Mononuclear cell (primary cell): ENCODE measurements at regions not wholly inside any gene's neighbourhood (a gene's known extent, or its start where the extent isn't known, plus 50 kb on each side); places are given as distances from the start of the nearest gene placed in this dataset.

ENCODE experiments used
- H3K27me3 ChIP-seq: 2 replicates; pipeline ENCODE4 v1.6.0; 2011; ENCODE audit warnings: low read length, control low read depth; ENCODE audit not compliant: insufficient read depth
- H3K4me1 ChIP-seq: 2 replicates; pipeline ENCODE4 v1.5.1; 2011; ENCODE audit warnings: mild to moderate bottlenecking, low read length, control low read depth; ENCODE audit not compliant: insufficient read depth
- H3K4me3 ChIP-seq: 2 replicates; pipeline ENCODE4 v1.5.1; 2011; ENCODE audit warnings: mild to moderate bottlenecking, low read length, moderate library complexity
- H3K9me3 ChIP-seq: 2 replicates; pipeline ENCODE4 v1.5.1; 2011; ENCODE audit warnings: low read depth, mild to moderate bottlenecking, control low read depth, low read length

GRCh38 chr6:120876931-120877330 lies 457.3 kb downstream of the TBC1D32 start:
- H3K9me3 ChIP-seq, result no peaks in the 10 kb centered on the region
- H3K4me3 ChIP-seq, result no peak overlapping the region
- H3K4me1 ChIP-seq, result no peaks in the 10 kb centered on the region
- no peaks in the 10 kb centered on the region for H3K27me3 ChIP-seq

GRCh38 chr6:120876424-120876823 lies 457.9 kb downstream of the TBC1D32 start:
- no peak overlapping the region for H3K4me3 ChIP-seq
- H3K4me1 ChIP-seq, result no peaks in the 10 kb centered on the region
- no peaks in the 10 kb centered on the region for H3K9me3 ChIP-seq
- H3K27me3 ChIP-seq, result no peaks in the 10 kb centered on the region

- Histone ChIP-seq H3K4me3 (no peak overlapping the region), H3K27me3 (no peaks in the 10 kb centered on the region), H3K9me3 (no peaks in the 10 kb centered on the region), H3K4me1 (no peaks in the 10 kb centered on the region)
Measured at GRCh38 chr6:120875900-120876299, 458.4 kb downstream of the TBC1D32 start.

GRCh38 chr6:120874422-120874821 lies 459.9 kb downstream of the TBC1D32 start:
- Histone ChIP-seq H3K4me1 (no peaks in the 10 kb centered on the region), H3K4me3 (no peak overlapping the region), H3K9me3 (no peaks in the 10 kb centered on the region), H3K27me3 (no peaks in the 10 kb centered on the region)

GRCh38 chr6:120873125-120873865 lies 461.0 kb downstream of the TBC1D32 start:
- H3K4me1 ChIP-seq, result no peaks in the 10 kb centered on the region
- no peaks in the 10 kb centered on the region for H3K9me3 ChIP-seq
- H3K4me3 ChIP-seq, result no peak overlapping the region
- no peaks in the 10 kb centered on the region for H3K27me3 ChIP-seq

GRCh38 chr6:120872262-120872578 lies 462.1 kb downstream of the TBC1D32 start:
- no peak overlapping the region for H3K4me3 ChIP-seq
- H3K4me1 ChIP-seq, result no peaks in the 10 kb centered on the region
- no peaks in the 10 kb centered on the region for H3K27me3 ChIP-seq
- H3K9me3 ChIP-seq, result no peaks in the 10 kb centered on the region

- H3K4me1 ChIP-seq, result no peaks in the 10 kb centered on the region
- H3K4me3 ChIP-seq, result no peak overlapping the region
- no peaks in the 10 kb centered on the region for H3K9me3 ChIP-seq
- no peaks in the 10 kb centered on the region for H3K27me3 ChIP-seq
Measured at GRCh38 chr6:120871416-120872261, 462.6 kb downstream of the TBC1D32 start.

GRCh38 chr6:120869397-120869796 lies 464.9 kb downstream of the TBC1D32 start:
- H3K9me3 ChIP-seq, result no peaks in the 10 kb centered on the region
- no peak overlapping the region for H3K4me3 ChIP-seq
- no peaks in the 10 kb centered on the region for H3K4me1 ChIP-seq
- no peaks in the 10 kb centered on the region for H3K27me3 ChIP-seq

GRCh38 chr6:120857422-120857821 lies 476.9 kb downstream of the TBC1D32 start:
- Histone ChIP-seq H3K4me1 (no peaks in the 10 kb centered on the region), H3K9me3 (peaks cover 6% of the 10 kb centered on the region), H3K4me3 (no peak overlapping the region), H3K27me3 (no peaks in the 10 kb centered on the region)

GRCh38 chr6:120854583-120854982 lies 479.7 kb downstream of the TBC1D32 start:
- no peaks in the 10 kb centered on the region for H3K9me3 ChIP-seq
- no peaks in the 10 kb centered on the region for H3K4me1 ChIP-seq
- H3K4me3 ChIP-seq, result no peak overlapping the region
- no peaks in the 10 kb centered on the region for H3K27me3 ChIP-seq

GRCh38 chr6:120853489-120853888 lies 480.8 kb downstream of the TBC1D32 start:
- Histone ChIP-seq H3K4me1 (no peaks in the 10 kb centered on the region), H3K4me3 (no peak overlapping the region), H3K9me3 (no peaks in the 10 kb centered on the region), H3K27me3 (no peaks in the 10 kb centered on the region)

GRCh38 chr6:120852293-120852849 lies 481.9 kb downstream of the TBC1D32 start:
- no peaks in the 10 kb centered on the region for H3K9me3 ChIP-seq
- no peaks in the 10 kb centered on the region for H3K27me3 ChIP-seq
- no peaks in the 10 kb centered on the region for H3K4me1 ChIP-seq
- H3K4me3 ChIP-seq, result no peak overlapping the region

- Histone ChIP-seq H3K4me1 (no peaks in the 10 kb centered on the region), H3K4me3 (no peak overlapping the region), H3K27me3 (no peaks in the 10 kb centered on the region), H3K9me3 (no peaks in the 10 kb centered on the region)
Measured at GRCh38 chr6:120826253-120826652, 508.0 kb downstream of the TBC1D32 start.

- no peaks in the 10 kb centered on the region for H3K9me3 ChIP-seq
- no peak overlapping the region for H3K4me3 ChIP-seq
- H3K4me1 ChIP-seq, result no peaks in the 10 kb centered on the region
- H3K27me3 ChIP-seq, result no peaks in the 10 kb centered on the region
Measured at GRCh38 chr6:120816794-120817193, 517.5 kb downstream of the TBC1D32 start.

- Histone ChIP-seq H3K4me1 (no peaks in the 10 kb centered on the region), H3K9me3 (no peaks in the 10 kb centered on the region), H3K27me3 (no peaks in the 10 kb centered on the region), H3K4me3 (no peak overlapping the region)
Measured at GRCh38 chr6:120805276-120805675, 529.0 kb downstream of the TBC1D32 start.
